Panc1 (cell line): ENCODE measurements at regions not wholly inside any gene's neighbourhood (a gene's known extent, or its start where the extent isn't known, plus 50 kb on each side); places are given as distances from the start of the nearest gene placed in this dataset.

Experiments
- ATAC-seq: fragments of 200-7000 bp; cut with Tn5 transposase; 2 replicates; pipeline ENCODE4 v1.9.1; 2020; ENCODE audit warnings: mild to moderate bottlenecking, moderate library complexity
- BruUV-seq: library from RNA; stranded (reverse); fragments of 400-500 nt; replicated peaks from 2 replicates; lab custom pipeline; 2021; lab: Mats Ljungman, UMichigan
- CTCF ChIA-PET: fragments of 300-600 bp; sonication (Branson Sonifier 250); formaldehyde crosslinking; loops from one replicate; lab custom pipeline; 2022; ENCODE audit warnings: antibody characterized with exemption; lab: Charles Lee
- POLR2A ChIA-PET: fragments of 300-600 bp; sonication (Branson Sonifier 250); formaldehyde crosslinking; loops from one replicate; lab custom pipeline; 2022; ENCODE audit warnings: antibody characterized with exemption; lab: Charles Lee
- DNase-seq: peaks from one replicate; pipeline ENCODE4 v3.0.0-alpha.2; 2010; ENCODE audit warnings: low read depth, low spot score
- H3K27ac ChIP-seq: 2 replicates; pipeline ENCODE4 v1.5.1; 2011; ENCODE audit warnings: mild to moderate bottlenecking, low read length, inconsistent platforms
- H3K27me3 ChIP-seq: fragments of 200-500 bp; sonication (Bioruptor generic); 2 replicates; pipeline ENCODE4 v1.6.0; 2014; ENCODE audit warnings: low read length, inconsistent platforms; ENCODE audit not compliant: control insufficient read depth, insufficient read depth
- H3K36me3 ChIP-seq: fragments of 200-500 bp; sonication (Bioruptor generic); 2 replicates; pipeline ENCODE4 v1.5.1; 2014; ENCODE audit warnings: inconsistent platforms, mild to moderate bottlenecking, low read length, moderate library complexity; ENCODE audit not compliant: control insufficient read depth, insufficient read depth
- H3K4me1 ChIP-seq: 2 replicates; pipeline ENCODE4 v1.5.1; 2011; ENCODE audit warnings: inconsistent platforms, mild to moderate bottlenecking, low read length, moderate library complexity; ENCODE audit not compliant: control insufficient read depth, insufficient read depth
- H3K4me3 ChIP-seq, 2 experiments: 2 replicates each; pipeline ENCODE4 v1.5.1; 2011 to 2012; ENCODE audit warnings: low read depth in 2 of 2, low read length in 2 of 2, mild to moderate bottlenecking in 2 of 2, inconsistent platforms in 1 of 2, moderate library complexity in 1 of 2
- H3K9me3 ChIP-seq: fragments of 200-500 bp; sonication (Bioruptor generic); 2 replicates; pipeline ENCODE4 v1.5.1; 2014; ENCODE audit warnings: low read depth, mild to moderate bottlenecking, inconsistent platforms, low read length, moderate library complexity; ENCODE audit not compliant: control insufficient read depth, insufficient read depth
- POLR2AphosphoS5 ChIP-seq: IDR thresholded peaks from 2 replicates; pipeline ENCODE4 v1.6.1; 2012; ENCODE audit warnings: mild to moderate bottlenecking, low read depth, low read length, moderate library complexity
- REST ChIP-seq, 2 experiments: IDR thresholded peaks; 2 replicates each; pipeline ENCODE4 v1.6.1; 2011 to 2012; ENCODE audit warnings: low read depth in 2 of 2, control low read depth in 1 of 2, low read length in 1 of 2, mild to moderate bottlenecking in 1 of 2, moderate library complexity in 1 of 2; ENCODE audit not compliant: insufficient read depth in 1 of 2
- SIN3A ChIP-seq: IDR thresholded peaks from 2 replicates; pipeline ENCODE4 v1.6.1; 2012; ENCODE audit warnings: low read depth, mild to moderate bottlenecking, low read length, moderate library complexity, borderline replicate concordance; ENCODE audit not compliant: insufficient read depth
- TCF7L2 ChIP-seq: IDR thresholded peaks from 2 replicates; pipeline ENCODE4 v1.6.1; 2011; ENCODE audit warnings: mild to moderate bottlenecking, low read depth, low read length, inconsistent platforms
- in situ Hi-C: cut with HindIII; loops from 2 replicates; pipeline ENCODE4 v1.10.0; 2016; ENCODE audit warnings: low sequenced_read_pairs, low pct_unique_long_range_greater_than_20kb
- intact Hi-C: fragments of 100-400 bp; cut with micrococcal nuclease; formaldehyde crosslinking; loops from one replicate; pipeline ENCODE4 v1.10.0; 2022; ENCODE audit not compliant: unreplicated experiment
- TF ChIP-seq, protein P1 (sequence below): fragments of 450-650 bp; IDR thresholded peaks from 2 replicates; pipeline ENCODE4 v1.5.1; 2017; ENCODE audit warnings: mild to moderate bottlenecking

DNA sequence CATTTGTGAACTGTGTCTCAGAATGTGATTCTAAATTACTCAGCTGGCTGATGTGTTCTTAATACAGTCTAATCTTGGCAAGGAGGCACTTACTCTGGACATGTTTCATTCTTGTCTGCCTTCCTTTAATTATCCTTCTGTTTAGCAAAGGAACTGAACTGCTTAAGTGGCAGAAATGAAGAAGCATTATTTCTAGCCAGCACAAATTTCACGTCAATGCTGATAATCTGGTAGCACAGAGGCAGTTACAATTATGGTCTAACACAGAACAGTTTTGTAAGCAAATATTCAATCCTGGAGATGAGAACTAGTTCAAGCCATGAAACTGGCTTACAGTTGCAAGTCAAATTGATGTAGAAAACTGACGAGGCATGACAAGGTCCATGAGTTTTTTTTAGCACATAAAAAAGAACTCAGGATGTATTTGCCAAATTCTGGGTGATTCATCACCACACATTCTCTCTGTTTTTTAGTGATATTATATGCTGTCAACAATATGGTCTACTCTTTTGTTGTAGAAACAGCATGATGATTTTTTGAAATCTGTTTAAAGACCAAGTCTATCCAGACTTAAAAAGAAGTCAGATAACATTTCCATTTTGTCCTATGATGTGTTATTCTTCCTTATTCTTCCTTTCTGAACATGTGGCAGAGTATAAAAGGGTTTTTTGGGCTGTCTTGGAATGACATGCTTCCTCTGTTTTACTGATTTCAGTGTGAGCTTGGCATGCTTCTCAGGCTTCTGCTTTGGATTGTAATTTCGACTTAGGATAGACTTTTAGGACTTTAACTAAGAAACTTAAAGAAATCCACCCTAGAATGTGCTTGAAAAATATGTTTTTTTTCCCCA lies 154.8 kb downstream of the DNAJB9 start:
- POLR2A ChIA-PET, result no interaction called here
- CTCF ChIA-PET, result no interaction called here
- no peak for ATAC-seq
- Histone ChIP-seq H3K36me3 (no peaks in the 10 kb centered on the region), H3K9me3 (no peaks in the 10 kb centered on the region), H3K4me1 (no peaks in the 10 kb centered on the region; the same call in 1 of the 2 replicates), H3K27ac (no peak overlapping the region), H3K4me3 (no peak overlapping the region), H3K27me3 (no peaks in the 10 kb centered on the region)
- TF ChIP-seq POLR2AphosphoS5 (no peak), SIN3A (no peak), REST (IDR thresholded peaks at IDR 0.05; ENCODE audit: insufficient read depth in 1 of 2, low read depth in 2 of 2, low read length in 1 of 2) (no peak), TCF7L2 (no peak)
- TF ChIP-seq, protein P1, sequence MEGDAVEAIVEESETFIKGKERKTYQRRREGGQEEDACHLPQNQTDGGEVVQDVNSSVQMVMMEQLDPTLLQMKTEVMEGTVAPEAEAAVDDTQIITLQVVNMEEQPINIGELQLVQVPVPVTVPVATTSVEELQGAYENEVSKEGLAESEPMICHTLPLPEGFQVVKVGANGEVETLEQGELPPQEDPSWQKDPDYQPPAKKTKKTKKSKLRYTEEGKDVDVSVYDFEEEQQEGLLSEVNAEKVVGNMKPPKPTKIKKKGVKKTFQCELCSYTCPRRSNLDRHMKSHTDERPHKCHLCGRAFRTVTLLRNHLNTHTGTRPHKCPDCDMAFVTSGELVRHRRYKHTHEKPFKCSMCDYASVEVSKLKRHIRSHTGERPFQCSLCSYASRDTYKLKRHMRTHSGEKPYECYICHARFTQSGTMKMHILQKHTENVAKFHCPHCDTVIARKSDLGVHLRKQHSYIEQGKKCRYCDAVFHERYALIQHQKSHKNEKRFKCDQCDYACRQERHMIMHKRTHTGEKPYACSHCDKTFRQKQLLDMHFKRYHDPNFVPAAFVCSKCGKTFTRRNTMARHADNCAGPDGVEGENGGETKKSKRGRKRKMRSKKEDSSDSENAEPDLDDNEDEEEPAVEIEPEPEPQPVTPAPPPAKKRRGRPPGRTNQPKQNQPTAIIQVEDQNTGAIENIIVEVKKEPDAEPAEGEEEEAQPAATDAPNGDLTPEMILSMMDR, result no peak
- no TSS peak for BruUV-seq
- no peak for DNase-seq
- in situ Hi-C loops (no loop called here), intact Hi-C loops (no loop called here)

- in situ Hi-C loops, result no loop called here
- Histone ChIP-seq H3K4me1 (no peaks in the 10 kb centered on the region), H3K27ac (no peak overlapping the region), H3K9me3 (no peaks in the 10 kb centered on the region), H3K36me3 (no peaks in the 10 kb centered on the region), H3K27me3 (no peaks in the 10 kb centered on the region), H3K4me3 (no peak overlapping the region)
- DNase-seq (no peak), ATAC-seq (no peak)
- POLR2A ChIA-PET, result no interaction called here
- no peak for TF ChIP-seq TCF7L2
- TF ChIP-seq, protein P1, result no peak
- no peak for TF ChIP-seq REST (IDR thresholded peaks at IDR 0.05; ENCODE audit: insufficient read depth in 1 of 2, low read depth in 2 of 2, low read length in 1 of 2)
- no peak for TF ChIP-seq POLR2AphosphoS5
- no peak for TF ChIP-seq SIN3A
- intact Hi-C loops, result no loop called here
- CTCF ChIA-PET, result no interaction called here
- no TSS peak for BruUV-seq
These were observed 166.1 kb downstream of the DNAJB9 start for GRCh38 chr7:108735814-108736213.
